ENCODE measurements at regions not wholly inside any gene's neighbourhood (a gene's known extent, or its start where the extent isn't known, plus 50 kb on each side); places are given as distances from the start of the nearest gene placed in this dataset.
"Not testable (repeated sequence)": the region's sequence is repeated elsewhere in the genome, so short reads cannot be mapped to it uniquely, and the experiment has no call there.

- no peak overlapping the region for H3K4me3 ChIP-seq
These were observed 173.8 kb downstream of the GJA1 start for GRCh38 chr6:121609281-121609680.

DNA sequence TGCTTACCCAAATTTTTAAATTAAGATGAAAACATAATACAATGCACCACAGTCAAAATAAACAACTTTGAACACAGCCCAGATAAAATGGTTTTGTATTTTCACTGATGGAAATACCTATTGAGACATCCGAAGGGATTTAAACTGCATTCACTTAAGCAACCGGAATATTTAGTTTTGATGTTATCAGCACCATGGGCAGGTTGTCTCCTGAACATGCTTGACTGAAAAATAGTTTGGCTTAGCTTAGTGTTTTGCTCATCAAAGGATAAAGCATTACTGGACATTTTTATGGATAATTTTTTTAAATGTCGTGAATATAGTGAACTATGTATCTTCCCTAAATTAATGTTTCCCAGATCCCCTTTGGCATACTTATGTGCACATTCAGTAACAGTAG is 177.5 kb downstream of the GJA1 start:
- H3K36me3 ChIP-seq = no peaks in the 10 kb centered on the region
- H3K4me3 ChIP-seq = peak overlapping the region; percentile 18
- no peaks in the 10 kb centered on the region for H3K27me3 ChIP-seq
- no peaks in the 10 kb centered on the region for H3K9me3 ChIP-seq
- no peak for DNase-seq

More at GRCh38 chr6:121609281-121609680, 173.8 kb downstream of the GJA1 start:
- Histone ChIP-seq H3K9me3 (no peaks in the 10 kb centered on the region), H3K36me3 (no peaks in the 10 kb centered on the region), H3K27me3 (no peaks in the 10 kb centered on the region)
- no peak for DNase-seq

GRCh38 chr6:121614115-121614514 is 178.7 kb downstream of the GJA1 start:
- H3K9me3 ChIP-seq = no peaks in the 10 kb centered on the region
- DNase-seq = no peak
- no peaks in the 10 kb centered on the region for H3K27me3 ChIP-seq

DNA sequence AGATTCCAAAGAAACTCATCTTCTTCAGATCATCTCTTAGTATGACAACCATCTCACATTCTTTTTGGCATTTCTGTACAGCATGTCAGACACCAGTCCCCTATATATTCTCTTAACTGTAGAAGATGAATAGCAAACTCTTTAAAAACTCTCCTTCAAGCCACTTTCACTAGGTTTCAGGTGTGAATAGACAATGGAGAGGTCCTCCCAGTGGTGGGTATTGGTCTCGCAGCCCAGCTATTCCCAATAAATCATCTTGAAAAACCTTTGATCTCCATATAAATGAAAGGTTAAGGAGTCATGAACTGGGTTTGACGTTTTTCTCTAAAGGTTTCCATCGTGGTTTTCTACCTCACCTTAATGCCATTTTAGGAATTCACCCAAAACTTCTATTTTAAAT is 180.0 kb downstream of the GJA1 start:
- Histone ChIP-seq H3K36me3 (no peaks in the 10 kb centered on the region), H3K4me3 (no peak overlapping the region), H3K27me3 (no peaks in the 10 kb centered on the region), H3K9me3 (no peaks in the 10 kb centered on the region)
- DNase-seq = no peak

More at GRCh38 chr6:121614115-121614514, 178.7 kb downstream of the GJA1 start:
- Histone ChIP-seq H3K36me3 (no peaks in the 10 kb centered on the region), H3K4me3 (no peak overlapping the region)

DNA sequence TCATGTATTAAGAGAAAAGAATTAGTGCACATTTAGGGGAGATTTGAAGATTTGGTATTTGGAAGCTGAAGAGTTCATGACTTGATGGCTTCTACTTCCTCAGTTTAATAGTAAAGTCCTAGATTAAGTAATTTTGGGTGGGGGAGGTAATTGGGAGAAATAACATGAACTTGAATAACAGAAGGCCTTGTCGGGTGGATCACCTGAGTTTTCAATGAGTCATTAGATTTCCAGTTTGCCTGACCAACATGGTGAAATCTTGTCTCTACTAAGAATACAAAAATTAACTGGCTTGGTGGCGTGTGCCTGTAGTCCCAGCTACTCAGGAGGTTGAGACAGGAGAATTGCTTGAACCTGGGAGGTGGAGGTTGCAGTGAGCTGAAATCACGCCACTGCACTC is 181.0 kb downstream of the GJA1 start:
- no peaks in the 10 kb centered on the region for H3K9me3 ChIP-seq
- no peaks in the 10 kb centered on the region for H3K27me3 ChIP-seq
- no peak for DNase-seq
- H3K4me3 ChIP-seq = no peak overlapping the region
- H3K36me3 ChIP-seq = no peaks in the 10 kb centered on the region

DNA sequence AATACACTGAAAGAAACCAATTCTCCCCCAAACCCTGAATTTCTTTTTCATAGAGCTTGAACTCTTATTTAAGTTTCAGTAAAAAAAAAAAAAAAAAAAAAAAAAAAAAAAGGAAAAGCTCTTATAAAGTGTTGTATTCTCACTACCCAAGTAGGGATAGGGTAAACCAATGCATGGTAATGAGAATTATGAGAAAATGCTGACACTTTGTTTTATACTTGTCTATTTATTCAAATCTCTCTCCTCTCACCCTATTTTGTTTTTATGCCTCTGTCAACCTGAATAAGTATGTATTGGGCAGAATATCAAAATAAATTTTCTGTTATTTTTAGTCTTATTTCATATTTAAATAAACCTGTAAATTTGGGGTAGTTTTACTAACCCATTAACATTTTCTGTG is 181.9 kb downstream of the GJA1 start:
- no peak for DNase-seq
- Histone ChIP-seq H3K36me3 (no peaks in the 10 kb centered on the region), H3K9me3 (no peaks in the 10 kb centered on the region), H3K4me3 (no peak overlapping the region), H3K27me3 (no peaks in the 10 kb centered on the region)

DNA sequence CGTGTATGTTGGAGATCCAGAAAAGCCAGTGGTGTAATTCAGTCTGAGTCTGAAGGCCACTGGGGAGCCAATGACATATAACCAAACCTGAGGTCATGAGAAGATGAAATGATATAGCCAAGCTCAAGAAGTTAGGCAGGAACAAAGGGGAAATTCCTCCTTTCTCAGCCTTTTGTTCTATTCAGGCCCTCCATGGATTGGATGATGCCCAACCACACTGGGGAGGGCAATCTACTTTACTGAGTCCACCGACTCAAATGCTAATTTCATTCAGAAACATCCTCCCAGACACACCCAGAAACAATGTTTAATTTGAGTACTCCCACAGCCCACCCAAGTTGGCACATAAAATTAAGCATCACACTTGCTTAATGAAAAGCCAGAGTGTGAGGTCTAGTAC is 183.6 kb downstream of the GJA1 start:
- Histone ChIP-seq H3K27me3 (no peaks in the 10 kb centered on the region), H3K4me3 (no peak overlapping the region), H3K36me3 (no peaks in the 10 kb centered on the region), H3K9me3 (no peaks in the 10 kb centered on the region)
- no peak for DNase-seq

- no peak overlapping the region for H3K4me3 ChIP-seq
- H3K27me3 ChIP-seq = no peaks in the 10 kb centered on the region
- no peaks in the 10 kb centered on the region for H3K9me3 ChIP-seq
- no peak for DNase-seq
- no peaks in the 10 kb centered on the region for H3K36me3 ChIP-seq
These were observed 184.7 kb downstream of the GJA1 start for GRCh38 chr6:121619987-121620740.

DNA sequence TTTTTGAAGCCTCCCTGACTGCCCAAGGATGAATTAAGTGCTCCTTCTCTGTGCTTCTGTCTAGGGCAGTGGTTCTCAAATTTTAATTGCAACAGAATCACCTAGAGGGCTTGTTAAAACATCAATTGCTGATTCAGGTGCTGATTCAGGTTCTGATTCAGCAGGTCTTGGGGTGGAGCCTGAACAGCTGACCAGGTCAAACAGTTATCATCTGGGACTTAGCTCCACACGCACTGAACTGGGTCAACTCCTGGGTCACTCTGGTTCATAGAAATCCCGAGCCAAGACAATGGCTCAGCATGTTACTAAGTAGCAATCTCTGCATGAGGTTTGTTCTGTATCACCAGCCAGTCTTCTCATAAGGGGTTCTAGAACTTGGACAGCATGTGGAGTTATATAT is 192.3 kb downstream of the GJA1 start:
- DNase-seq = no peak
- H3K4me3 ChIP-seq = no peak overlapping the region
- H3K9me3 ChIP-seq = 0 out of 2 replicates have a peak, but pooled peaks cover 2% of the 10 kb centered on the region

DNA sequence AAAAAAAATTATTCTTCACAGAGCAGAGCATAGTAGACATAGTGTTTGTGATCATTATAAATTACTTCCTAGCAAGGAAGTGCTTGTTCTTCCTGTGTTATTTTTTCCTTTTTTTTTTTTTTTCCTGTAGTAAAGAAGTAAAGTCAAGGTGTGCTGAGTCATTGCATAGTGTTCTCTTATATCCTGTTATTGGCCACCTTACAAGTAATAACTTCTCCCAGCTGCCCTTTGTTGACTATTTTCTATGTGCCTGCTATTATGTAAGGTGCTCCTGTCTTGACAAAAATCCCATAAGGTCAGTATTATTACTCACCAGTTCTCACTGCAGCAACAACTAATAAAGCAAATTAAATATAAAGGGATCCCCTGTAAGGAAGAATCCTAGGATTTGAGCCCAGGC is 195.3 kb downstream of the GJA1 start:
- no peak overlapping the region for H3K4me3 ChIP-seq
- no peaks in the 10 kb centered on the region for H3K36me3 ChIP-seq
- 0 out of 2 replicates have a peak, but pooled peaks cover 4% of the 10 kb centered on the region for H3K9me3 ChIP-seq
- H3K27me3 ChIP-seq = no peaks in the 10 kb centered on the region
- no peak for DNase-seq

More for the DNA sequence above, 192.3 kb downstream of the GJA1 start:
- Histone ChIP-seq H3K27me3 (no peaks in the 10 kb centered on the region), H3K36me3 (no peaks in the 10 kb centered on the region)

DNA sequence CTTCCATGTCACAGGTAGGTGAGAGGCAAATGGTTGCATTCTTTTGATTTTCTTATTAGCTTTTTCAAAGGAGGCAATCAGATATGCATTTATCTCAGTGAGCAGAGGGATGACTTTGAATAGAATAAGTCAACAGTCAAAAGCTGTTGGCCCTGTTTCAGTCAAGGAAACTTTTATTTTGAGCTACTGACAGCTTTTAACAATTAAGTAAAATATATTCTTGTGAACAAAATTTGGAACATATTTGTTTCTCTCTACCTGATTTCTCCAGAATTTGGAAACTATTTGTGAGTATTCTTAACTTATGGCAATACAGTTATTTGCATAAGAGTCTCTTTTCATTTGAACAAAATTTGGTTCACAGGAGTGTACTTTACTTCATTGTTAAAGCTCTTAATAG is 196.3 kb downstream of the GJA1 start:
- not testable (repeated sequence) for H3K9me3 ChIP-seq

GRCh38 chr6:121633309-121633708 is 197.9 kb downstream of the GJA1 start:
- Histone ChIP-seq H3K36me3 (no peaks in the 10 kb centered on the region), H3K9me3 (0 out of 2 replicates have a peak, but pooled peaks cover 4% of the 10 kb centered on the region), H3K4me3 (no peak overlapping the region), H3K27me3 (no peaks in the 10 kb centered on the region)
- DNase-seq = no peak

More for the DNA sequence above, 196.3 kb downstream of the GJA1 start:
- H3K4me3 ChIP-seq, DNase-seq, H3K27me3 ChIP-seq, H3K36me3 ChIP-seq: not testable (repeated sequence)

- not testable (repeated sequence) for H3K36me3 ChIP-seq, H3K9me3 ChIP-seq, H3K4me3 ChIP-seq, H3K27me3 ChIP-seq, DNase-seq
These were observed 199.1 kb downstream of the GJA1 start for GRCh38 chr6:121634586-121634985.

GRCh38 chr6:121635355-121635754 is 199.9 kb downstream of the GJA1 start:
- Histone ChIP-seq H3K36me3 (no peaks in the 10 kb centered on the region), H3K27me3 (no peaks in the 10 kb centered on the region), H3K4me3 (no peak overlapping the region), H3K9me3 (0 out of 2 replicates have a peak, but pooled peaks cover 4% of the 10 kb centered on the region)
- no peak for DNase-seq

GRCh38 chr6:121636217-121636616 is 200.8 kb downstream of the GJA1 start:
- not testable (repeated sequence) for H3K9me3 ChIP-seq, H3K4me3 ChIP-seq, H3K27me3 ChIP-seq, DNase-seq, H3K36me3 ChIP-seq

DNA sequence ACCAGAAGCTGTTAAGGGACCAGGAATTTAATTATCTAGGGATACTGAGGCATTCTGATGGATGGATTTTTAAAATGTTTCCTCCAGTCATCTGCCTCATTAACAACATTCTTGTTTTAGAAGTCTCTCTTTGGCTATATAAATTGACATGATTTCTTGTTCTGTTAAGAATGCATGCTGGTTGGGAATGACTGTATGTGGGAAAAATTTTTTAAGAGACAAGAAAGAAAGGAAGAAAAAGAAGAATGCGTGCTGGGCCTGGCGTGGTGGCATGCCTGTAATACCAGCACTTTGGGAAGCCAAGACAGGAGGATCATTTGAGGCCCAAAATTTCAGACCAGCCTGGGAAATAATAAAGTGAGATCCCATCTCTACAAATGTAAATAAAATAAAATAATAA is 203.6 kb downstream of the GJA1 start:
- no peak for DNase-seq
- no peaks in the 10 kb centered on the region for H3K36me3 ChIP-seq
- no peak overlapping the region for H3K4me3 ChIP-seq
- no peaks in the 10 kb centered on the region for H3K27me3 ChIP-seq
- H3K9me3 ChIP-seq = 0 out of 2 replicates have a peak, but pooled peaks cover 2% of the 10 kb centered on the region

- DNase-seq = no peak
- Histone ChIP-seq H3K27me3 (no peaks in the 10 kb centered on the region), H3K9me3 (no peaks in the 10 kb centered on the region), H3K36me3 (no peaks in the 10 kb centered on the region), H3K4me3 (no peak overlapping the region)
These were observed 205.7 kb downstream of the GJA1 start for GRCh38 chr6:121641158-121641557.

- no peak for DNase-seq
- Histone ChIP-seq H3K4me3 (no peak overlapping the region), H3K36me3 (no peaks in the 10 kb centered on the region), H3K9me3 (no peaks in the 10 kb centered on the region), H3K27me3 (no peaks in the 10 kb centered on the region)
These were observed 209.8 kb downstream of the GJA1 start for GRCh38 chr6:121645100-121645745.

Measured in MG63 (cell line).